Activated T-cell treated with anti-CD3 and anti-CD28 coated beads for 4 hours (primary cell): ENCODE measurements at regions not wholly inside any gene's neighbourhood (a gene's known extent, or its start where the extent isn't known, plus 50 kb on each side); places are given as distances from the start of the nearest gene placed in this dataset.
"Not testable (repeated sequence)": the region's sequence is repeated elsewhere in the genome, so short reads cannot be mapped to it uniquely, and the experiment has no call there.

Experiments
- DNase-seq: peaks from one replicate; pipeline ENCODE4 v3.0.0-alpha.2; 2020

DNA sequence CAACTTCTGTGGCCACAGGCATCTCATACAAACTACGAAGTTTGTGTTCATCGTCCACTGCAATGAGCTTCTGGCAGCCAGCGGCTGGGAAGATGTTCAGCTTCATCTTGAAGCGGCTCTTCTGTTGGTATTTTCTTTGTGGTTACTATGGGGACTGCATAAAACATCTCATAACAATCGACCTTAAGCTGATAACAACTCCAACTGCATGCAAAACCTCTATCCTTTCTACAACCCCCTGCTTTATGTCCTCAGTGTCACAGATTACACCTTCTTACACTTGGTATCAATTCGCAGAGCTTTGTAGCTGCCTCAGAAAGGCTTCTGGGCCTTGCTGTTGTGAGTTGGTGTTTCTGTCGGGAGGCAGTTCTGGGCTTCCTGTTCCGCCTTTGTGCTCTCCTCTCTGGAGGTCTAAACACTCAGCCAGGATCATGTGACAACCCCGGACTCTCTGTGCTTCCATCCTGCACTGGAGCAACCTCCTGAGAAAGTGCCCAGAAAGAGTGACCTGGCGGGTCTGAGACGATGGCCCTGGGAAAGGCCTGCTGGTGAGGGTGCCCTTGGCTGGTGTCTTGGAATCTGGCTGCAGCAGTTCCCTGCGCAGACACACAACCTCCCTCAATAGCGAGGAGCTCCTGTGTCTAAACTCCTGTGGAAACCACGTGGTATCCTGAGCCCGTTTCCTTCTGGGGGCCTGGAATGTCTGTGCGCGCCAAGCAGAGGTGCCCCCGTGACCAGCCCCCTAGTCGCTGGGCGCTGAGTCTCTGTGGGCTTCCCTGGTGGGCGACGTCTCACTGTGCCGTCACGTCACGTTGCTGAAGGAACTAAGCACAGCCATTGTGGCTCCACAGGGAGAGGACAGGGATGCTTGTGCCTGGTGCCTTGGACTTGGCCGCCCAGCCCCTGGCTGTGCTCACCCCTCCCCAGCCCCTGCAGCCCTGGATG is 339.6 kb downstream of the ADGRD1 start:
- not testable (repeated sequence) for DNase-seq

DNA sequence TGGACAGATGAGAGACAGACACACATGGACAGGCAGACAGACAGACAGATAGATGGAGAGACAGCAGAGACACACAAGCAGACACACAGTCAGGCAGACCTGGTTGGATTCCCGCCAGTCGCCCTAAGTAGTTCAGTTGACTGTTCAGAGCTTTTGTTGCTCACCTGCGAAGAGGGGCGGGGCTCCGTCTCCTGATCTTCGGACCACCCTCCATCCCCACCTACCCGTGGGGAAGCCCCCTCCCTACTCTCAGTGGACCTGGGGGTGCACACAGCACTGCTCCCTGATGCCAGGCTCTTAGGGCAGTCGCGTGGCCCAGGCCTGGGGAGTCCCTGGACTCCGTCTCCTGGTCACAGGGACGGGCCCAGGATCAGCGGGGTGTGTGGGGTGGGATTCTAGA is 341.0 kb downstream of the ADGRD1 start:
- not testable (repeated sequence) for DNase-seq

DNA sequence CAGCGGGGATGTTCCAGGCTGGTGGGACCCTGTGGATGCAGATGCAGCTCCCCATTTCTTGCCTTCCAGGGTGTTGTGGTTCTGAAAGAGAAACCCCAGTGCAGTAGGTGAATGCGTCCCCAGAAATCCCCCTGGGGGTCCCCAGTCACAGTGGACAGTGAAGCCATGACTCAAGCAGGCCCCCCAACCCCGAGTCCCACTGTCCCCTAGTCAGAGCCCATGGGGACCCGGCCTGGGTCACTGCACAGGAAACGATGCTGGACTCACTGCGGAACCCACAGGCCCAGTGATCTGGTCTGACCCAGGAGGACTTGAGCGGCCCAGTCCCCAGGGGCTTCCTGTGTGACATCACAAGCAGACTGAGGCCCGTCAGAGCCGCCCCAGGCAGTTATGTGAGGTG is 341.4 kb downstream of the ADGRD1 start:
- not testable (repeated sequence) for DNase-seq

DNA sequence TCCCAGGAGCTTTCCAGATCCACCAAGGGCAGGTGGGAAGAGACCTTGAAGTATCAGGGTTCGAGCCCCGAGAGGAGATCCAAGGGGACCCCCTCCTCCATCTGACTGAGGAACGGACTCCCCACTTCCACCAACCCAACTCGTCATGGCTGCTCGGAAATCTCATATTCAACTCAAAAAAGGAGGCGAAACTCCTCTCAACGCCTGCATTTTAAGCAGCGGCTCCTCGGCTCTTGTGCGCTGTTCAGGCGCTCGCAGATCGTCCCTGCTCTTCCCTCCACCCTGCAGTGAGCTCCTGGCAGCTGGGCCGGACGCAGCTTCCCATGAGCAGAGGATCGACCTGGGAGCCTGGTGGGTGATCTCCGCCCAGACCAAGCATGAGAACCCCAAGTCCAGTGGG is 341.9 kb downstream of the ADGRD1 start:
- not testable (repeated sequence) for DNase-seq

DNA sequence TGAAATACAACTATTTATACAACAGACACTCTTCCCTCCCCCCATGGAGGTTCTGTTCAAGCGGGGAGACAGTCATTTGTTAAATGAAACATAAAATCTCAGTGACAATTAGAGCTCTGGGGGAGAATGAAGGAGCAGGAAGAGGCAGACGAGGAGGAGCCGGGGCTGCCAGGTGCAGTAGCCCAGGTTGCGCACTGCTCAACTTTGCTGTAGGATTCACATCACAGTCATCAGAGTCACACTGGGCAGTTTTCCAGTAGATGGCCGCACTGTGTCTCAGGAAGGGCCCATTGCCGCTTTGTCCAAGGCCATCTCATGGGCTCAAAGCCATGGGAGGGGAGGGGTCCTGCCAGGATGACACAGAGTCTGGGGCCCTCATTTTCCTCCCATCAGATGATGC is 342.4 kb downstream of the ADGRD1 start:
- DNase-seq = not testable (repeated sequence)

DNA sequence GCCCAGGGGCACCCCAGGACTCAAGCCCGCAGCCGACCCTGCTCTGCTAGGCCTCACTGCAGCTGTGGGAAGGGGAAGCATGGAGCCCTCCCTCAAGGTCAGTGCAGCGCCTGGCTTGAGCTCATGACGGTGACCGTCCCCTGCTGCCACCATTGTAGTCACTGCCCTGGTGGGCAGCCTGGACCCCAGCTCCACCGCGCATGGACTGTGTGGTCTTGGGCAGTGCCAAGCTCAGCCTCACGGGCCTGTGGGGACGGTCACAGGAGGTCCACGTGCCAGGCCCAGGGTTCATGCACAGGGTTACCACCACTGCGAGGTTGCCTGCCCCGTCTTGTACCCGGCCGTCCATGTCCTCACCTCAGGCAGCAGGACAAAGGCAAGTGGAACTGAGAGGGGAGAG is 342.9 kb downstream of the ADGRD1 start:
- DNase-seq = not testable (repeated sequence)

DNA sequence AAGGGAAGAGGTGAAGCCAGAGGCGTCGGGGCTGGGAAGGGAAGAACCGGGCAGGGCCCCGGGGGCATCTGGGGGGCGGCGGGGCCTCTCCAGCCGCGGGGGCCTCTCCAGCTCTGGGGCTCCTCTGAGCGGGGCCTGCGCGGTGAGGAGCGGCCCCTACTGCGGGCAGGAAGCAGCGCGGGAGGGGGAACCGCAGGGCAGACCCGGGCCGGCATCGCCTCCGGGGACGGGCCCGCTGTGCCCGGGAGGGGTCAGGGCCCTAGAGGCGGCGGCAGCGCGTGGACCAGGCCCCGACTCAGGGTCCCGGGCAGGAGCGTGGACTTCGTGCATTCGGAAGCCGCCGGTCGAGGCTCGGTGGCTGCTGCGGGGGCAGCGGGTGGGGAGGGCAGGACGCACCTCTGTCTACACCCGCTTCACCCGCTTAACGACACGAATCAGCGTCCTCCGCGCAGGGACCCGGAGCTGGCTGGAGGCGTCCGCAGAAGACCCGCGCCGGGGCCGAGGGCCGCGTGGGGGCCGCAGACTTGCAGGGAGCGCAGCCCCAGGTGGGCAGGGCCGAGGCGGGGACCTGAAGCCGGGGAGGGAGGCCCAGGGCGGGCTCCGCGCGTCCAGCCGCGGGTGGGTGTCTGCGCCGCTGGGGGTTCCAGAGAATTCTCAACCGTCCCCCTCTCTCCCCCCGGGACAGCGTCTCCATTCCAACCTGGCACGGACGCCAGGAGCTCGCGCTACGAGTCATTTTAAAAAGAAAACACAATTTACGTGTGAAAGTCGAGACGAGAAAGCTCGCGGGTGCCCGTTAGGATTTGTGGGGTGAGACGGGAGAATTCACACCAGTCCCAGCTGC is 345.0 kb downstream of the ADGRD1 start:
- DNase-seq = not testable (repeated sequence)

DNA sequence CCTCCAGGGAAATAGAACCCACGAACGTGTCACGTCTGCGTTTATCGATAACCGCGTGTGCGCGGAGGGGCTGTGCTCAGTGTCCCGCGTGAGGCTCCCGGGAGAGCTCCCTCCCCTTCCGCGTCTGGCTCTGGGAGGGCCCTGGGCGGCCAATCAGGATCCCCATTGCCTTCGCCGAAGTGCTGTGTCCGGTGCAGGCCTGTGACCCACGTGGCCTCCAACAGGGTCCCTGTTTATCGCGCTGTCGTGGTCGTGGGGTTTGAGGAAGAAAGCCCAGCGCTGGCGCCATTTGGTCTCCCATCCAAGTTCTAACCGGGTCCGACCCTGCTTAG is 345.6 kb downstream of the ADGRD1 start:
- DNase-seq = not testable (repeated sequence)

DNA sequence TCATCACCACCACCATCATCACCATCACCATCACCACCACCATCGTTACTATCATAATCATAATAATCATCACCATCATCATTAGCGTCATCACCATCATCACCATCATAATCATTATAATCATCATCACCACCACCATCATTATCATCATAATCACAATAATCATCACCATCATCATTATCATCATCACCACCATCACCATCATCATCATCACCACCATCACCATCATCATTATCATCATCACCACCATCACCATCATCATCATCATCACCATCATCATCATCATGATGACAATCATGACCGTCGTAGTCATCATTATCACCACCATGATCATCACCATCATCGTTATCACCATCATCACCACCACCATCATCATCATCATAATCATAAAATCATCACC is 349.9 kb downstream of the ADGRD1 start:
- DNase-seq = not testable (repeated sequence)

DNA sequence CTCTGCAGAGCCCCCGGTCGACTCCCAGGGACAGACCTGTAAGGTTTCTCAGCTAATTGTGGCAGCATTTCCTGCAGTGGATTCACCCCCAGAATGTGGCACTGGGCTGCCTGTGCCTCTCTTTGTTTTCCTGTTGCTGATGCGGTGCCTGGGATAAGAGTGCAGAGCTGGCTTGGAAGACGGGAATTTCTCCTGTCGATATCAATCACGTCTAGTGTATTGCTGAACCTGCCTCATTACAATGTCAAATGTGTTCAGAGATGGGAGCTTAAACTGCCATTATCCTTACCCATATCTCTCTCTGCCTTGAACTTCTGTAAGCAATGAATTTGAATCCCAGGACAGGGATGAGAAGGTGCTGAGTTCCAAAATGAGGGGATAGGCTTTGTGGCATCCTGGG is 350.9 kb downstream of the ADGRD1 start:
- not testable (repeated sequence) for DNase-seq

DNA sequence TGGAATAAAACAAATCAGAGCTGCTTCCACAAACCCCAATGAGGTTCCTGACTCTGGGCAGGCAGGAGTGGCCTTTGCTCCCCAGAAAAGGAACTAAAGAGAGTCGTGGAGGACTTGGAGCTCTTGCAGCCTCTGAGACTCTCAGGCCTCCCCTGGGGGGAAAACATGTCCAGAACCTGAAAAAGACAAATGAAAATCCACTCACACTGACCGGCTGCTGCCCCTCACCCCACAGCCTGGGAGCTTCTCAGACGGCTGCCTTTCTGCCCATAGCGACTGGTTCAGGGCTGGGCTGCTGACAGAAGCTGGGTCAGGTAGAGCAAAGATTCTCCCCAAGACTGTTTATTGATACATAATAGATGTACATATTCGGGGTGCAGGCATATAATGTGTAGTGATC is 356.0 kb downstream of the ADGRD1 start:
- no peak for DNase-seq

DNA sequence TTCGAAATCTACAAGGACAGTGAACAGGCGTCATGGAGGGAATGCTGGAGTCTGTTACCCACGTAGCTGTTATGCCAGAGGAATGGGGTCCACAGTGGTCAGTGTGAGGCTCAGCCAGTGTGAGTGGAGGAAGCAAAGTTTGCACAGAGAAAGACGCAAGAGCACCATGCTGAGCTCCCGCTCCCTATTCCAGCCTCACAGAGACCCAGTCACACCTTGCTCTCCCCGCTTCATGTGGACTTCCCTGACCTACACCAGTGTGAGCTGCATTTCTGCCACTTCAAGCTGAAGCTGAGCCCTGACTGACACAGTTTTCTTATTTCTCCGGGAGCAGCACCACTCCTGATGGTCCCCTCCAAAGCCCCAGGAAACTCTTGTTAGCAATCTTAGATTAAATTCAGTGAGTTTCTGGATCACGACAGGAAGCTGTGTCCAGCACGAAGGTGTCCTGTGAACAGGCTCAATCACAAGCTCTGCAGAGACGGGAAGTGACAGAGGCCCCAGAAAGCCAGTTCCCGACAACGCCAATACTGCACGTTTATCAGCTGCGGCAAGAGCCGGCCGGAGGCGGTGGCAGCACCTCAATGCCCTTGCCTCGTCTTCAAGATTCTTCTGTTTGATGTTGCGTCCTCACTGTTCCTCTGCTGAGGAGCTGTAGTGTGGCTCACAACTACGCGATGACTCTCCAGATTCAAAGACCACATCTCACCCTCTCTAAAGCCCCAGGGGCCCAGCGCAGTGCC is 356.7 kb downstream of the ADGRD1 start:
- not testable (repeated sequence) for DNase-seq

DNA sequence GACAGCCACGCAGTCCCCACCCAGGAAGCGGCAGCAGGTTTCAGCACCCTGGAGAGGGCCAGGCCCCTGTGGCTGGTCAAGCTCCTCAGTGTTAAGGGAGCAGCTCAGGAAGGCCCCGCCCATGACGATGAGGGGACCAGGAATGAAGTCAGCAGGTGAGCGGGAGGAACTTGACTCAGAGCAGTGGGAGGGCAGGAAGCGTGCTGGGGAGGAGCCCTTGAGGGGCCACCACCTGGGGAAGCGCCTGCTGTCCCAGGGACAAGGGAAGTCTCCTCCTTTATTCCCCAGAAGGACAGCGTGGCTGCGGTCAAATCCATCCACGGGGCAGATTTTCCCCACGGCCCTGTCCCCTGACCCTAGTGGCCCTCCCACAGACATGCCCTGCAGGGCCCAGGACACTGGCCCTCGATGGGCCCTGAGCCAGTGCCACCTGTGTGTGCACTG is 357.6 kb downstream of the ADGRD1 start:
- DNase-seq = not testable (repeated sequence)

DNA sequence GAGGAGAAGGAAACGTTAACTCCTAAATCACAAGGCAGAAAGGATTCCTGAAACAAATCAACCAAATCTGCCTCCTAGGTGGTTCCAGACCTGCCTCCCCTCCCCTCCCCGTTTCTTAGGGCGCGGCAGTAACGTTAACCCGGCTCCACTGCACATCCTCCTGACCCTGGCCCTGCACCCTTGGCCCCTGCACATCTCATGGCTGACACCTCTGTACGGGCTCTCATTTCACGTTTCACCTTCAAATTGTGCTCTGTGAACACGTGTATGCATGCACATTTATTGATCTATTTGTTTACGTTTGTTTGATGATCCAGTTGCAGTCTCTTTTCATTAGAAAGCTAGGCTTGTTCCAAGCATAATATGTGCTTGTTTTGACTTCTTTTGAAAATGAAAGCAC is 358.1 kb downstream of the ADGRD1 start:
- DNase-seq = no peak

DNA sequence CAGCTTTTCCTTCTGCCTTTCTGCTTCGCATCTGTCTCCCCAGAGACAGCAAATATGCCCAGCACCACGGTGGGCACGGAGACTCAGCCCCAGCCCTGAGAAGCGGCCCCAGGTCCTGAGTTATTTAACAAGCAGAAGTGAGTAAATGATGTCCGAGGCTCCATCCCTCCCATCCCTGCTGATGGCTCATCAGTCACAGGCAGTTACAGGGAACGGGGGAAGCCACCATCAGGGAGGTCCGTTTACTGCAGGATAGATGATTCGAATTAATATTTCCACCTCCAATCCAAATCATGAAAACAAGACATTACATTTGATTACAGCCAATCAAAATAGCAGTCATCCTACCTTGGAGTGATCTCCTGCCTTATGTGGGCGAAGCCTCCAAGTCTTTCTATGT is 358.7 kb downstream of the ADGRD1 start:
- not testable (repeated sequence) for DNase-seq

DNA sequence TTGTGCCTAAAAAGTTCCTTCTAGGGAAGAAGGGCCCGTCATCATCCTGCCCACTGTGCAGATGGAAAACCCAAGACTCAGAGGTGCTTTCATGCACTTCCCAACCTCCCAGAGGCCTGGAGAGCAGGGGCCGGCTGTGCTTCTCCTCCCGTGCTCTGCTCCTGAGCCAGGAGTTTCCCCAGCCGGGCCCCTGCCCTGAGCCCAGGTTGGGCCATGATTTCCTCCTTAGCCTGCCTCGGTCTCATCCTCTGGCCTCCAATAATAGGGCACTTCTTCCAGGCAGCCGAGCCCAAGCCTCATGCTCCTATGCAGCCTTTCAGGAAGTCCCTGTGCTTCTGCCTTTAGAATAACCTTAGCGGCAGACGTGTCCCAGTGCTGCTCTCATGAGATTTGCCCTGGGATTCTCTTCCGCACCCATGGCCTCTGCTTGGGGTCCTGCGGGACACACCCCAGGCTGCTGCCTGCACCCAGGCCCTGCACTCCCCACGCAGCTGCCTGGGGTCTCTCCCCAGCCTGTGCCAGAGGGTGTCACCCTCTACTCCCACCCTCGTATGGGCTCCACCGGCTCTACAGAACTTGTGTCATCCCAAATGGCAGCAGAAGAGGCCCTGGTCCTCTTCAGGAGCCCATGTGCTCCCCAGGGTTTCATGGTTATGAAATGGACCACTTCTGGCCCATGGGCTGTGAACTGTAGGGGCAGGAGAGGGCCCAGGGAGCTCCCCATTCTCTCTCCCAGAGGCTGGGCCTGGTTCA is 359.3 kb downstream of the ADGRD1 start:
- no peak for DNase-seq

DNA sequence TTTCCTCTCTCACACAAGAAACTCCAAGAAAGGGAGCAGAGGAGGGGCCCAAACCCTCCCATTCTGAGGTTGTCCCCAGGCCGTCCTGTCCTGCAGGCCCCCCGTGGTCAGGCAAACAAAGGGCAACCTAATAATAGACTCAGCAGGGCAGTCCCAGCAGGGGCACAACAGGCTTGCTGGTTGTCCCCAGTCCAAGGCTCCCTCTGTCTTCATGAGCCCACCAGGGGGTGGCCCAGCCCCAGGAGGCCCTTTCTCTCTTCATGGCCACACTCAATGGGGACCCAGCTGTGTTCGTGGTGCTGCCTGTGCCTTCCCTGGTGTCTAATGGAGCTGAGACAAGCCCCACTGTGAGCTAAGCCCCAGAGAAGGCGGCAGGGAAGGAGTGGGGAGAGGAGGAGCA is 359.9 kb downstream of the ADGRD1 start:
- DNase-seq = no peak

DNA sequence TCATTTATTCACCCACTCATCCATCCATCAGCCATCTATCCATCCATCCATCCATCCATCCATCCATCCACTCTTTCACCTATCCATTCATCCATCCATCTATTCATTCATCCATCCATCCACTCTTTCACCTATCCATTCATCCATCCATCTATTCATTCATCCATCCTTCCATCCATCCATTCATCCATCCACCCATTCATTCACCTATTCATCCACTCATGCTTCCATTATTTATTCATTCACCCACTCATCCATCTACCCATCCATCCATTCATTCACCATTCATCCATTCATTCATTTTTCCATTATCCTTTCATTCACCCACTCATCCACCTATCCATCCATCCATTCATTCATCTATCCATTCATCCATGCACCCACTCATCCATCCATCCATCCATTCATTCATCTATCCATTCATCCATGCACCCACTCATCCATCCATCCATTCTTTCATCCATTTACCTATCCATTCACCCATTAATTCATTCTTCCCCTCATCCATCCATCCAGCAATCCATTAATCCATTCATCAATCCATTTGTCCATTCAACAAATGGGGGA is 360.9 kb downstream of the ADGRD1 start:
- no peak for DNase-seq

DNA sequence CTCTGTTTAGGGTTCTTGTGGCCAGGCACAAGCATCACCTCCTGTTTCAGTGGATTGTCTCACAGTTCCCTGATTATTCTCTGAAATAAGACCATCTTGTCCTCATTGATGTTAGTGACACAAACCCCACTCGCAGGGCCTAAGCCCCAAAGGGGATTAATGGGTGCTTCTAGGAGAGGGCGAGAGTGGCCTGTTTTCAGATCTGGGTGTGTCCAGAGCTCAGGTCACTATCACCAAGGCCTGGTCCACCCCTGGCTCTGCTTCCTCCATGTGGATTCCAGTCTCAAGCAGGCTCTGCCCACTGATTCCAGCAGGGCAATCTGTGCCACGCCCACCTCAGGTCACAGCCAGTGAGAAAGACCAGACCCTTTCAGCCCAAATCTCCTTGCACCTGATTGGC is 361.9 kb downstream of the ADGRD1 start:
- no peak for DNase-seq

DNA sequence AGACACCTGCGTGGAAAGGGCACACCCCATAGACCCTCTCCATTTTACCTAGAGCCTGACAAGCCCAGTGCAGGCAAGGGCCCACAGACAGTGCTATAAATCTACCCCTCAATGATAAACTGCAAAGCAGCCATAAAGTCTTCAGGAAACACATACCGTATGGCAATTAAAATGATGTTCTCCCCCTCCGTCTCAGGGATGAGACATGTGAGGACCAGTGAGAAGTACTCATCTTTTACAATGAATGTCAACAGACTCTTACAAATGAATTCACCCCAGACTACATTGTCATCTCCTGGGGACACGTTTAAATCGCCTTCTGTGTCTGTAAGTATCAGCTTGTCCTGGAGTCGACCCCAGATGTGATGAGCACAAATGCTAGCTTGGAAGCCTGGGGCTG is 362.7 kb downstream of the ADGRD1 start:
- DNase-seq = no peak

DNA sequence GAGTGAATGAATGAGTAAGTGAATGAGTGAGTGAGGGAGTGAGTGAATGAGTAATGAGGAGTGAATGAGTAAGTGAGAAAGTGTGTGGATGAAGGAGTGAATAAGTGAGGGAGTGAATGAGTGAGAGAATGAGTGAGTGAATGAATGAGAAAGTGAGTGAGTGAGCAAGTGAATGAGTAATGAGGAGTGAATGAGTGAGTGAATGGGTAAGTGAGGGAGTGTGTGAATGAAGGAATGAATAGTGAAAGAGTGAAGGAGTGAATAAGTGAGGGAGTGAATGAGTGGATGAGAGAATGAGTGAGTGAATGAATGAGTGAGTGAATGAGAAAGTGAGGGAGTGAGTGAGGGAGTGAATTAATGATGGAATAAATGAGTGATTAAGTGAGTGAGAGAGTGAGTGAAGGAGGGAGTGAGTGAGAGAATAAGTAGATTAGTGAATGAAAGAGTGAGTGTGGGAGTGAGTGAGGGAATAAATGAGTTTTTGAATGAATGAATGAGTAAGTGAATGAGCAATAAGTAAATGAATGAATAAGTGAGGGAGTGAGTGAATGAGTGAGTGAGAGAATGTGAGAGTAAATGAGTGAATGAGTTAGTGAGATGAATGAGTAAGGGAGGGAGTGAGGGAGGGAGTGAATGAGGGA is 364.5 kb downstream of the ADGRD1 start:
- no peak for DNase-seq
